AG04449 (cell line): ENCODE measurements at regions not wholly inside any gene's neighbourhood (a gene's known extent, or its start where the extent isn't known, plus 50 kb on each side); places are given as distances from the start of the nearest gene placed in this dataset.

ENCODE experiments used
- CTCF ChIA-PET: fragments of 350-600 bp; formaldehyde crosslinking; extraction: SDS; loops from one replicate; lab custom pipeline; 2021; ENCODE audit warnings: antibody characterized with exemption; lab: Yijun Ruan, JAX
- POLR2A ChIA-PET: fragments of 400-600, 350-600 bp; formaldehyde crosslinking; extraction: SDS; loops from one replicate; lab custom pipeline; 2020; ENCODE audit warnings: antibody characterized with exemption, inconsistent platforms; lab: Yijun Ruan, JAX
- DNase-seq: peaks from one replicate; pipeline ENCODE4 v3.0.0-alpha.2; 2010; ENCODE audit warnings: low read depth, low spot score
- H3K4me3 ChIP-seq: 2 replicates; pipeline ENCODE4 v1.5.1; 2011; ENCODE audit warnings: low read depth, mild to moderate bottlenecking, control low read depth, low read length
- TF ChIP-seq, protein P1 (sequence below): IDR thresholded peaks from one replicate; pipeline ENCODE4 v1.5.1; 2011; ENCODE audit warnings: mild to moderate bottlenecking, moderate library complexity, low read length, control low read depth, inconsistent platforms; ENCODE audit not compliant: insufficient read depth; ENCODE audit errors: missing control alignments

DNA sequence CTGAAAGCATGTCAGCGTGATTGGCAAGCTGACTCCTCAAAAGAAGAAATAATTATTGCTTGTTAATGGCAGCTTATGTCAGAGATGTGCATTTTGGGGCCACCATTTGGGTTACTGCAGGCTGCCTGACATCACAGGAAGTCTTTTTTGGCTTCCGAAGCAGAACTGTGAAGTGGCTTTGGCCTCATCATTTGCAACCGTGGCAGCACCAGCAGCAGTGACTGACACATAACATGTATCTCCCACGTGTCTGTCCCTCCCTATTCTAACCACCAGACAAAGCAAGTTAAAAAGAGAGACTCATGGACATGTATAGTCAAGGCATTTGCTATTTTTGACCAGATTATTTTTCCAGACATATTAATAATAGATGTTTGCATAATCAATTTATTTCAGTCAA is 488.7 kb upstream of the ACVR2A start:
- POLR2A ChIA-PET = no interaction called here
- no peak overlapping the region for H3K4me3 ChIP-seq
- TF ChIP-seq, protein P1, sequence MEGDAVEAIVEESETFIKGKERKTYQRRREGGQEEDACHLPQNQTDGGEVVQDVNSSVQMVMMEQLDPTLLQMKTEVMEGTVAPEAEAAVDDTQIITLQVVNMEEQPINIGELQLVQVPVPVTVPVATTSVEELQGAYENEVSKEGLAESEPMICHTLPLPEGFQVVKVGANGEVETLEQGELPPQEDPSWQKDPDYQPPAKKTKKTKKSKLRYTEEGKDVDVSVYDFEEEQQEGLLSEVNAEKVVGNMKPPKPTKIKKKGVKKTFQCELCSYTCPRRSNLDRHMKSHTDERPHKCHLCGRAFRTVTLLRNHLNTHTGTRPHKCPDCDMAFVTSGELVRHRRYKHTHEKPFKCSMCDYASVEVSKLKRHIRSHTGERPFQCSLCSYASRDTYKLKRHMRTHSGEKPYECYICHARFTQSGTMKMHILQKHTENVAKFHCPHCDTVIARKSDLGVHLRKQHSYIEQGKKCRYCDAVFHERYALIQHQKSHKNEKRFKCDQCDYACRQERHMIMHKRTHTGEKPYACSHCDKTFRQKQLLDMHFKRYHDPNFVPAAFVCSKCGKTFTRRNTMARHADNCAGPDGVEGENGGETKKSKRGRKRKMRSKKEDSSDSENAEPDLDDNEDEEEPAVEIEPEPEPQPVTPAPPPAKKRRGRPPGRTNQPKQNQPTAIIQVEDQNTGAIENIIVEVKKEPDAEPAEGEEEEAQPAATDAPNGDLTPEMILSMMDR = no peak
- CTCF ChIA-PET = no interaction called here
- no peak for DNase-seq

- CTCF ChIA-PET = no interaction called here
- TF ChIP-seq, protein P1 = no peak
- POLR2A ChIA-PET = no interaction called here
- DNase-seq = no peak
- H3K4me3 ChIP-seq = no peak overlapping the region
Measured at GRCh38 chr2:147355706-147356105, 489.1 kb upstream of the ACVR2A start.

GRCh38 chr2:147353072-147353381 is 491.8 kb upstream of the ACVR2A start:
- DNase-seq = no peak
- CTCF ChIA-PET = no interaction called here
- no peak overlapping the region for H3K4me3 ChIP-seq
- POLR2A ChIA-PET = no interaction called here
- TF ChIP-seq, protein P1 = no peak

- TF ChIP-seq, protein P1 = no peak
- CTCF ChIA-PET = no interaction called here
- H3K4me3 ChIP-seq = no peak overlapping the region
- POLR2A ChIA-PET = no interaction called here
- DNase-seq = no peak
Measured at GRCh38 chr2:147352264-147353071, 492.4 kb upstream of the ACVR2A start.

DNA sequence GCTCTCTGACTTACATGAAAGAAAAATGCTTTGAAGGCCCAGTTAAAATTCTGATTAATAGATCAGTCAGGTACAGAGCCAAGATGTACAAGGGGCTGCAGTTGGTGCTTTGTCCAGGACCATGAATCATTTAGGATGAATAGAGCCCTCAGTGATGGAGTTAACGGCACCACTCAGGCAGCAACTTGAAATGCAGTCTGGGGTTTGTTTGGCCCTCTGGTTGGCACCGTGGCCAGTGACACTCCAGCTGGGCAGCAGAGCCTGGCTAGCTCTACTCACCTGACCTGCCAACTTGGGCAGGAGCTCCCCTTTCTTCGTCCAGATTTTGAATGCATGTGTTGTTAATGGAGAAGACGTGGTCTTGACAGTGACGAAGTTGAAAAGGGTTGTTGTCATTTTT is 493.0 kb upstream of the ACVR2A start:
- ChIA-PET CTCF (no interaction called here), POLR2A (no interaction called here)
- no peak overlapping the region for H3K4me3 ChIP-seq
- TF ChIP-seq, protein P1 = no peak
- DNase-seq = no peak

DNA sequence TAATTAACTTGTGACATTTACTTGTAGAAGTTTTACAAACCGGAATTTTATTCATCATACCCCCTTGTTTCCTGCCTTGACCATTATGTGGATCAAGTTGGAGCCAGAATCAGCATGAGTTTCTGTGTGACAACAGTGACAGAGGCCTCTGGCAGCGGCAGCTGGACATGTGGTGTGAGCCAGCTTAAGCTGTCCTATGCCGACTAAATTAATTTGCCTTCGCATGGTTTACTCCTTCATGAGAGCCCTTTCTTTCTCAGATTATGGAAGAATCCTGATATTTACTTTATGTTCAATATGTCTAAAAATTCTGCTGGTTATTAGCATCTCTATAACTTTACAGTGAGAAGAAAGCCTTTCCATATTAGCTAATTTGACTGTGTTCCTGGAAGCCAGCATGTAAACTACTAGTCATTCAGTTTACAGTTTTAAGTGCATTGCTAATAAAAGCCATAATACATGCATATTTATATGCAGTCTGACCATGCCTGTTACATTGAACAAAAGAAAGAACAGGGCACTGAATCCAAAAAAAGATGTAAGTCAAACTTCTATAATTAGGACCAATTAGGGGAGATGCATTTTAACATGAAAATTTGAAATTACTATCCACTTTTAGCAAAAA is 495.8 kb upstream of the ACVR2A start:
- DNase-seq = no peak
- ChIA-PET CTCF (no interaction called here), POLR2A (no interaction called here)
- no peak overlapping the region for H3K4me3 ChIP-seq
- TF ChIP-seq, protein P1 = no peak
